HG02588 (cell line): ENCODE measurements at regions not wholly inside any gene's neighbourhood (a gene's known extent, or its start where the extent isn't known, plus 50 kb on each side); places are given as distances from the start of the nearest gene placed in this dataset.
A peak's percentile ranks its signal among the peaks of the same experiment; 100 is the strongest.

Source experiments
- ATAC-seq: cut with Tn5 transposase; IDR thresholded peaks from one replicate; pipeline ENCODE4 v1.9.1; 2021; ENCODE audit warnings: mild to moderate bottlenecking, moderate library complexity; ENCODE audit not compliant: unreplicated experiment

DNA sequence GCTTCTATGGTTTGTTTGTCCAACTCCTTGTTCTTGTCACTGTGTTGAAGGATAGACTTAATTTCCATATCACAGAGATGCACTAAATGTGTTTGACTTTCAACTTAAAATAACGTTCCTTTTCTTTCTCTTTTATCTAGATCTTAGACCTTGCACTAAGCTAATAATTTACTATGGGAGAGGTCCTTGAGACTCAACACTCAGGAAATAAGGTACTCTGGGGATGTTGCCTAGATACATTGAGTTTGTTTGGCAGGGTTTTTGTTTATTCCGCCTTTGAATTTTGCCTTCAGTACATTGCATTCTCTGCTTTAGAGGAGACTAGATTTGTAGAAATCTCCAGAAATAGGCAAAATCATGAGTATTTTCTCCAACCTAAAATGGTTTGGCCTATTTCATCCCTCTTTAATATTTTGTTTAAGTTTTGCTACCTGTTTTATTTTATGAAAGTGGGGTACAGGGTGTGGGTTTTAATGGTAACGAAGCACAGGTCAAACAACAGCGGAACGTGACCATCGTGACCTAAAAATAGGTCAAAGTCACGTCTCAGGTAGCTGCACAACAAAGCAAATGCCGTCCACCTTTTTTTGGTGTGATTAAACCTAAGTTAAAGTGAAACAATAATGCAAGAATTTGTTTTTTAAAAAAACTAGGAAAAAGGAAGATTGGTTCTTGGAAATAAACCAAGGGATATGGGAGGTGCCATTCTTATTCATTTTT lies 115.3 kb upstream of the CPSF6 start:
- ATAC-seq, result no peak

DNA sequence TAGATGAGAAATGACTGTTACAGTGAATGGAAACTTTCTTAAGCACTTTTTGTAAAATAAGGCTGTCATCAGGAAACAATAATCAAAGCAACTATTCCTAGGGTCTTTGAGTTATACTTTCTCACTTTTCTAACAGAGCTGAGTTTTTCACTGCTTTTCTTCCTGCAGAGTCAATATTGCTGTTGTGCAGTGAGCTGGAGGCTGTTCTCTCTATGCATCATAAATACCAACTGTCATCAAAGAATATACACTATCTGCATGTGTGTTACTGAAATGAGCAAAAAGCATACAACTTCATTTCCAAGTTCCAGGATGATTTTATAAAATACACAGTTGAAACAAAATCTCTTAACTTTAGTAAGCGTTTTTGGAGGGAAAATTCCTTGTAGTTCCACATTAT lies 110.4 kb upstream of the CPSF6 start:
- ATAC-seq, result no peak

DNA sequence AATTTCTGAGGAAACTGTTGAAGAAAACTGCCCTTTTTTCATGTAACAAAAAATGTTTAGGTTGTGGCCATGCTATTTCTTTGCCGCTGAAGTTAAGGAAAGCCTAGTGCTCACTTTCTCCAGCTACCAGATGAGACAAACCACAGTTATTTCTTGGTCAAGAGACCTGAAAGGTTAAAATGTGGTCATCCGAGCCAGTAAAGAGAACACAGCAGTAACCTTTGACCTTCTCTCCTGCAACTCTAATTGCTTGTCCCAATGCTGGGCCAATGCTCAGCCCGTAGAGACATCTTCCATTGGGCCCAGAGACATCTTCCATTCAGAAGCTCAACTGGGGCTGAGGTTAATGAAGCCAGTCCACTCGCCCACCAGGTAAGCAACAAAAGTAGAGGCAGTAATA lies 109.8 kb upstream of the CPSF6 start:
- no peak for ATAC-seq

DNA sequence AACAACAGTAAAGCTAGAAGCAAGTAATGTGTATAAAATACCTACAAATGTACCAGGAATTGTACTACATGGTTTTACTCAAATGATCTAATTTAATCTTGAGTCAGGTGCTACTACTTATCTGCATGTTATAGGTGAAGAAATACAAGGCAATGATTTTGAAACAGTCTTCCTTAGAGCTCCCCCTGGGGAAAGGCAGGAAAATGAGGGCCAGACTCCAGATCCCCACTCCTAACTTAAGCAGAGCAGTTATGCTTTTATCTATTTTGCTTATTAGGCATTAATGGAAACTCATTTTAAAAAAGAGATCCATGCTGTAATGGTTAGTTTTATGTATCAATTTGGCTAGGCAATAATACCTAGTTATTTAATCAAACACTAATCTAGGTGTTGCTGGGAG lies 109.3 kb upstream of the CPSF6 start:
- ATAC-seq, result no peak

DNA sequence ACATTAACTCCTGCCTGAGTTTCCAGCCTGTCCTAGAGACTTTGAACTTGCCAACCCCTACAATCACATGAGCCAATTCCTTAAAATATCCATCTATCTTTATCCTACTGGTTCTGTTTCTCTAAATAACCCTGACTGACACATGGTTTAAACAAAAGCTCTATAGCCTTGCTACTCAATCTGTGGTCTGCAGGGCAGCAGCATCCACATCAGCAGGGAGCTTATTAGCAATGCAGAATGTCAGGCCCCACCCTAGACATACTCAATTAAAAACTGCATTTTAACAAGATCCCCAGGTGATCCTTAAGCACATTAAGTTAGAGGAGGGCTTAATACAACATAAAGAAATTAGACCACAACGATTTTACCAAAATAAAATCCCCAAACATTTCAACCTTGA lies 108.3 kb upstream of the CPSF6 start:
- ATAC-seq, result no peak

DNA sequence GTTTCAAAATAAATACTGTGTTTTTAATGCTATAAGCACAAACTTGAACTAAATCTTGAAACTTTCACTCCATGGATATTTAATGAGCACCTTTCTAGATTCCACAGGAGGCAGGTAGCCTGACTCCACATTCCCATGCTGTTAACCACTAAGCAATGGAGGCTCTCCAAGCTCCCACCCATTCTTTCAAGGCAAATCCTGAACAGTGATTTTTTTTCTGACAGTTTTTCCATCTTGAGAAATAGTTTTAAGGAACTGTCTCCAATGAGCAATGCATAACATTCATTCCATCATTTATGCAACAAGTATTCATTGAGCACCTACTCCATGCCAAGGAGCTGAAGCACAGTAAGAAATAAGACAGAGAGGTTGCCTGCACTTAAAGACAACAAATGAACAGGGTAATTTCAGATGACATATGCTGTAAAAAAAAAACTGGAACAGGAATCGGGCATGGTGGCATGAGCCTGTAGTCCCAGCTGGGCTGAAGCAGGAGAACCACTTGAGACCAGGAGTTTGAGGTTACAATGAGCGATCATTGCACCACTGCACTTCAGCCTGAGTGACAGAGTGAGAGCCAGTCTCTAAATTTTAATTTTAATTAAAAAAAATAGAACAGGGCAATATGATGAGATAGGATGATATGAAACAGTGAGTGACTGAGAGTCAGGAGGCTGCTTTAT lies 102.3 kb upstream of the CPSF6 start:
- ATAC-seq, result no peak

DNA sequence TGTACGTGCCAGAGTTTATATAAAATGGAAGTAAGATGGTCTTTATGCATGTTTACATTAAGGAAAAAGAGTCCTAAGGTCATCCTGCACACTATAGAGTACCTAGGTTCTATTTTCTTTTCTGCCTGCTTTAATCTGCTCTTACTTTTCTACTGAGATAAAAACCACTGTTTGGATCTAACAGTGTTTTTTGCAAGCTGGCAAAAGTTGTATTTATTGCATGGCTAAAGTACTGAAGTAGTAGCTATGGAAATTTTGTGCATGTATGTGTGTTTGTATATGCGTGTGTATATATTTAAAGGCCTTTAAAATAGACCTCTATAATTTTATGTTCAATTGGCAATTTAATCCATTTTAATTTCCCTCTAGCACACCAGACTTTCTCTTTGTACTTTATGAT lies 98.3 kb upstream of the CPSF6 start:
- no peak for ATAC-seq

DNA sequence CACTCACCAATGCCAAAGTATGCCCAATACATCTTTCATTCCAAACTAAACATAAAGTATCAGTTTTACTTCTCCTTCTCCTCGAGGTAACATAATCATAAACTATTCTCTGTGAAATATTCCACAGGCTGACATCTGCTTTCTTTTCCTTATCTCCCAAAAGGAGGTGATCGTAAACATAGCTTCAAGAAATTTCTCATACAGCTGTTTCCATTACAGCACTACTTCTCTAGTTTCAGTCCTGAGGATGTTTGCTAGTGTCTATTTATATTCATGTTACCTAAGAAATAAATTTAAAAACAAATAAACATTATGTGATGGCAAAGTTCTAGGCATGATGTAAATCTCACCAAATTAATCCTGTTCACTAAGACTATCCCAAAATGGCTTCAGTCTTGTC lies 90.1 kb upstream of the CPSF6 start:
- ATAC-seq, result no peak

DNA sequence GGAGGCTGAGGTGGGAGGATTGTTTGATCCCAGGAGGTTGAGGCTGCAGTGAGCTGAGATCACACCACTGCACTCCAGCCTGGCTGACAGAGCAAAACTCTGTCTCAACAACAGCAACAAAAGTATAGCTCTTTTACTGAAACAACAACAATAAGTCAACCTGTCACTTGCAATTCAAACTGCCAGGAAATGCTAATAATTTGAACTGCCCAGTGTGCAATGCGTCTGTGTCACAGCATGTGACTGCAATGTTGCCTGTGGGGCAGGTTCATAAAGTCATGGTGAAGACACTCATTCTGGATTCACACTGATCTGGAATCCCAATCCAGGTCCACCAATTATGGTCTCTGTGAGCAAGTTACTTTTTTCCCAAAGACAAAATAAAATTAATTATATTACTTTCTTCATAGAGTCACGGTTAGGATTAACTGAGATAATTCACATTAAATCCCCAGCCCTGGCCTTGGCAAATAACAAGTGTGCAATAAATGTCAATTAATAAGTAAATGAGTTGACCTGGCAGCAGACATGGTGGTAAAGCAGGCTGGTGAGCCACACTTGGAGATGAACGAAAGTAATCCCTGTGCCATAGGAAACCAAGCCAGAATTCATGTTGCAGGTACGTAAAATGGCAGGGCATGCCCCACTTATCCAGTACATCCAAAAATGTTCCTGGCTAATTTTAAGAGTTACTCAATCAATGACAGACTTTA lies 89.1 kb upstream of the CPSF6 start:
- no peak for ATAC-seq

DNA sequence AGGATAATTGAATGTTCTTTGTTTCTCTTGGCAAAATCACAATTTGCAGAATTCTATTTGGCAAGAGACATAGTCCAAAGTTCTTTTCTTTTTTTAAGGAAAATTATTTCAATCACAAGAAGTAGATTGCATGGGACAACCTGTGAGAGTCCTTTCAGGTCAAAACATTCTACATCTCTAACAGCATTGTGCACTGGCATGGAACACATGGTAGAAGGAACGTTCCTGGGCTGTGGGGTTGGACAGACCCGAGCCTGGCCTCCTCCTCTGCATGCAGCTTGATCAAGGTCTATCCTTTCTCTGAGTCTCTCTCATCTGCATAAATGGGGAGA lies 88.6 kb upstream of the CPSF6 start:
- ATAC-seq, result no peak

DNA sequence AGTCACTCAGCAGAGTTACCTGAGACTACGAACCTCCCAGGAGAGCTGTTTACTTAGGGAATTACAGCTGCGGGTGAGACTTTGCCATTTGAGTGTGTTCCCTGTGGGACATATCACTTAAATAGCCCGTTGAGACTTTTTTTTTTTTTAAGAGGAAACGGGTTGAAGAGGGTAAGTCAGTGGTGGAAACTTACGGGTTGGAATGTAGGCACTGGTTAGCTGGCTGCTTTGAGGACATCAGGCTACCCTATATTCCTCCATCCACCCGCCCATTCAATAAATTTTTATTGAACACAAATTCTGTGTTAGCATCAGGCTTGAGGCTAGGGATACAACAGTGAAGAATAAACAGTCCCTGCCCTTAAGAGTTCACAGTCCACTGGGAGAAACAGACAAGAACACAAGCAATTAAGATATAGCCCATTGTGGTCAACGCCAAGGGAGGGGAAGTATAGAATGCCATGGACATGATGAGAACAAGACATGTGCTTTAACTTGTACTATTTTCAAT lies 88.1 kb upstream of the CPSF6 start:
- no peak for ATAC-seq

DNA sequence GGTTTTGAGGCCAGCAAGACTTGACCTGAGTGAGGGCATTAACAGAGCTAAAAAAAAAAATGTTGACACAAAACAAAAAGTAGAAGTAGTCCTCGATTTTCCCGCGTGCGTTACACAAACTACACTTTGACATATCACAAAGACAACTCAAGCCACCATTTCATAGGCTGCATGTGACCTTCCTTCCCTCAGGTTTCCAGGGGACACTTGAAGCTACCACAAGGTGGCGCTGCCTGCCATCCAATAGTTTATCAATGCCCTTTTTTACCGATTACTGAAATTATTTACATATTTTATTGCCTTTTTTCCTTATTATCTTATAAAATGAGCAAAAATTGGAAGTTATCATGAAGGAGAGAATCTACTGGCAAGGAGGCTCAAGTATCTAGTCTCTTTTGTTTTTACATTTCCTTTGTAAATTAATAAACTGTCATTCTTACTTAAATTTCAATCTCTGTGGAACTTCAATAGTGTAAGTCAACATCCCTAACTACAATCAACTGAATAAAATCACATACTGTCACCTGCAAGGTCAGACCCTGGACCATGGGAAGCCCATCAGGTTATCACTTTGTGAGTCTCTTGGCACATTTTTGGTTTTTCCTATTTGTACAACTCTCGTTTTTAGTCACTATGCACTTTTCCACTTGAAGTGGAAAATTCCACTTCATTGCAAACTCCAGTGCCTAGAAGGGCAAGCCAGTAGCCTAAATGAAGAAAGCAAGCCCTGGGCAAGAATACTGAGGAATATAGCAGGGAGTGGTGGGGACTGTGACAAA lies 84.6 kb upstream of the CPSF6 start:
- ATAC-seq, result no peak

DNA sequence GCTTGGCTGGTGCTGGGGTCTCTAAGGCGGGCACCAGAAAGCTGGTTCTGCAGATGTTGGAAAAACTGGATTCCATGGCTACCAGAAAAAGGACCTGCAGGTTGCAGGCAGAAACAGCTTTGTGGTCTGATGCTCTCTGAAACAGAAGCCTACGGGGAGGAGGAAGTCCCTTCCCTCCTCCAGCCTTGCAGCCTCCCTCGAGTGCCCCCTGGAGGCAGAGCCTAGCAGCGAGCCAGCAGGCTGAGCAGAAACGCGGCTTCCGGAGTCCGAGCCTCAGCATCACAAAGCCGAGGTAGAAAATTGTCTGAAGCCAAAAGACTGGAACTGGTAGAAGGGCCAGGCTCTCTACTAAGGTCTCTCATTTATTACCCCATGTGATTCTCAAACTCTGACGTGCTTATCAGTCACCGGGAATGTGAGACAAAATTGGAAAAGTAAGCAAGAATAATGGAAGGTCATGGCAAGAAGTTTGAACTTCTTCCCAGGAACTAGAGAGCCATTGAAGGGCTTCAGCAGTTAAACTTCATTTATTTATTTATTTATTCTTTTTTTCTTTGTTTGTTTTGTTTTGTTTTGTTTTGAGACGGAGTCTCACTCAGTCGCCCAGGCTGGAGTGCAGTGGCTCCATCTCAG lies 82.2 kb upstream of the CPSF6 start:
- ATAC-seq, result peak; percentile 97

DNA sequence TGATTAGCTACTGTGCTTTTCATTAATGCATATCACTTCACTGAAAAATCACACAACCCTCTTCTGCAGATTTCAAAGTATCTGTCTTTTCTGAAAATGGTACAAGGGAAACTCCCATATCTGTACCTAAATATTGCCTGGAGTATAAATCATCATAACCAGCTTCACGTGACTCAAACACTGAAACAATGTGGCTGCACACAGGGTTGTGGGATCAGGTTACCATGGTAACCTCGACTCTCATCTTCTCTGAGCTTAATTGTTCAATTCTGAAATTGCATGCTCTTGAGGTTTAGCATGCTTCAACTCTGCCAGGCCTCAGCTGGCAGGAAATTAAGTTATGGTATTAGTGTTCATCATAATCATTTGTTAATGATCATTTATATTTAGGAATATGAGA lies 77.5 kb upstream of the CPSF6 start:
- peak; percentile 39 for ATAC-seq

DNA sequence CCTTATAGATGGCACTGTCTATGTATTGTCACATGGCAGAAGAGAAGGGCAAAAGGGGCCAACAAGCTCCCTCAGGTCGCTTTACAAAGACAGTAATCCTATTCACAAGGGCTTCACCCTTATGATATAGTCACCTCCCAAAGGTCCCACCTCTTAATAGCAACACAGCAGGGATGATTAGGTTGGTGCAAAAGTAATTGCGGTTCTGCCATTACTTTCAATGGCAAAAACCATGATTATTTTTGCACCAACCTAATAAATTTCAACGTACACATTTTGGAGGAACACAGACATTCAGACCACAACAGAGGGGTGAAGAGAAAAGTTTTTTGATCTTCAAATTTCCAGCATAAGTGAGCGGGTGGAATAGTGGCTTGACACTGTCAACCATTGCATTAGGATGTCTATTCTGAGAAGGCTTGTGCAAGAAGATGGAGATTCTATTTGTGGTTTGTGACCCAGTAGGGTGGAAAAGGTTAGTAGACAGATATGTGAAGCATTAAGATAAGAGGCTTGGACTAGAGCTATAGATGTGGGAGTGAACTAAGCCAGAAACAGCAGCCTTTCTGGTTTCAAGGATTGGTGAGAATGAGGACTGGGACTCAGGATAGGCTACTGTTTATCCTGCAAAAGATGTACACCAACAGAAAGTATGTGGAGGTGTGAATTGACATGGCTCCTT lies 75.5 kb upstream of the CPSF6 start:
- ATAC-seq, result no peak

DNA sequence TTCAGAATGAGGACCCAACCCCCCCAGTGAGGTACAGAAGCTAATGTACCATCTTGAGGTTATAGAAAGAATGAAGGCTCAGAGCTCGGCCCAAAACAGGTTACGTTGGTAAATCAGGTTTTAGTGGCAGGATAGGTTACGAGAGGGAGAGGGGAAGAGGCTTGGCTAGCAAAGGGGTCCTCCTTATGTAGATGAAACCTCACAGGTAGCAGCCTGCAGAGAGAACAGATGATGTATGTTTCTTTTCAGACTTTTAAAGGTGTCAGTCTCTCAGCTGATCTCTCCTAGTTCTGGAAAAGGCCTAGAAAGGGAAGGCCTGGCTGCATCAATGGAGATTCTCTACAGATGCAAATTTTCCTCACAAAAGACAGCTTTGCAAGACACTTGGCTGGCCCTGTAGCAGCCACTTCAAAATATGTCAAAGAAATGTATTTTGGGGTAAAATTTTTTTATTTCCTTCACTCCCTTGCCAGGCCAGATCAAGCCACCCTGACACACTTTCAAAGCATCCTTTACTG lies 71.7 kb upstream of the CPSF6 start:
- no peak for ATAC-seq

DNA sequence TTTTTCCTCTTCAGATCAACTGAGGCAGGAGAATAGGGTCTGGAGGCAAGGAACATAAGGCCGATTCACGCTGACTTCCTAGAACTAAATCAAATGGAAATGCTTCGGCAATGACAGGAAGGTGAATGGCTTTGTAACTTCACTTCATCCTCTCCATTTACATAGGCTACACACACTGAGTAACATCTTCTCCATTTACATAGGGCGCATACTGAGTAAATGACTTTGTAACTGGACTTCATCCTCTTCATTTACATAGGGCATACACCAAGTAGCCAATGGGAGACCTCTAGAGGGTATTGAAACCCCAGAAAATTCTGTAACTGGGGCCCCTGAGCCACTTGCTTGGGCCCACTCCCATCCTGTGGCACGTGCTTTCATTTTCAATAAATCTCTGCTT lies 71.0 kb upstream of the CPSF6 start:
- no peak for ATAC-seq

DNA sequence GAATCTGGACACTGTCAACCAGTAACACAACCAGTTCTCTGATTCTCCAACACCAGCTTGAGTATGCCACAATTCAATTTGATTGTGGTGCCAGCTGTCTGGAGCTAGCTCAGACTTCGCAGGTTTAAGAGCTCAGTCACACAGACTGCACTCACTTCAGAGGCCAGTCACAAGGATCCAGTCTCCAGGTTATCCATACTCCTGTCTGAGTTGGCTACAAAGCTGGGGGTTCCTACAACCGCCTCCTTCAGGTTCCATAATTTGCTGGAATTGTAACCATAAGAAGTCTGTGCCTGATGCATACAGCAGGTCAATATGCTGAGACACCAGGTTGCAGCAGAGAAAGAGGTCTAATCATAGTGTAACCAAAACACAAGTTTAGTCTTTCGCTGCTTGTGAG lies 70.5 kb upstream of the CPSF6 start:
- no peak for ATAC-seq

DNA sequence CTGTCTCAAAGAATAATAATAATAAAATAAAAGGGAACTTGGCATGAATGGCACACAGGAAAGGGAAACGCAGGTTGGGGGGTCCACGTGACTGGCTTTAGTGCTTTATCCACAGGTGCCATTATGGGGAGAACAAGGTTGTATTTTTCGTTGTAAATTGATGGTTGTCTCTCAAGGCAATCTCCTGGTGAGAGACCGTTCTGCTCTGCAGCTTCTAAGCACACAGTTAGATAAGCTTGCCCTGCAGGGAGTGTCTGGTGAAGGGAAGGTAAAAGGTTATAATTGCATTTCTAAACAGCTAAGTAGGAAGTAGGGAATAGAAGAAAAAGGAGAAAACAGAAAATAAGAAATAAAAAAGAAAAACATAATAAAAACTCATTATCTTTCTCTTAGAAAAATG lies 69.1 kb upstream of the CPSF6 start:
- ATAC-seq, result no peak

DNA sequence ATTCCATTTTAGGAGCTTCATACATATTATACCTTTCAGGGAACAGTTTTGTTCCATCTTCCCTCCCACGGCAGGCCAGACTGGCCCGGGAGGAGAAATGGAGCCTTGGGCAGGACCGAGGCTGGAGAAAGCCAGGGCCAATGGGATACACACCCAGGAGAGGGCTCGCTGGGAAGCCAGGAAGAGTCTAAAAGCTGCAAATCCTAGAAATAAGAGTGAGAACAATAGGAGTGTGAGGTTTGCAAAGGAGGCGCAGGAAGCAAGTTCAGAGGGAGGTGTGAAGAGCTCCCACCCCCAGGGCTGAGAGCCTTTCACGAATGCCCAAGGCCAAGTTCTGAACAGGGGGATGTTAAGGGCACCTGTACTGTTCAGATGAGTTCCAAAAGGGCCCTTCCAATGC lies 67.5 kb upstream of the CPSF6 start:
- ATAC-seq, result no peak
